ENCODE measurements at regions not wholly inside any gene's neighbourhood (a gene's known extent, or its start where the extent isn't known, plus 50 kb on each side); places are given as distances from the start of the nearest gene placed in this dataset.
"Not testable (repeated sequence)": the region's sequence is repeated elsewhere in the genome, so short reads cannot be mapped to it uniquely, and the experiment has no call there.

DNA sequence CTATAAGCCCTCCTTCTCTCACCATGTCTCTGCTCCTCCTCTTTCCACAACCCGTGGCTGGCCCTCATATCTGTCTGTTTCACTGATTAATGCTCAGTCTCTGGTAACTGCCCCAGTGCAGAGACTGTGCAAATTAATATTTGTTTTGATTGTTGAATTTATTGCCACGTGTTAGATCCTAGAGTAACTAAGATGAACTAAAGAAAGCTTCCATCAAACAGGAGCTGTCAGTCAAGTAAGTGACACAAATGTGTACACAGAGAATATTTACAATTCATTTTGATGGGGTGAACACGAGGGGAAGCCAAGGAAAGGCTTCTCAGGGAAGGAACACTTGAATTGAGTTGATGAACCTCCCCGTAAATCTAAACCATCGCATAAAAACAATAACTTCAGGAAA lies 182.5 kb downstream of the BAMBI start:
- no peak for DNase-seq (ENCODE audit: low read depth, low spot score)

DNA sequence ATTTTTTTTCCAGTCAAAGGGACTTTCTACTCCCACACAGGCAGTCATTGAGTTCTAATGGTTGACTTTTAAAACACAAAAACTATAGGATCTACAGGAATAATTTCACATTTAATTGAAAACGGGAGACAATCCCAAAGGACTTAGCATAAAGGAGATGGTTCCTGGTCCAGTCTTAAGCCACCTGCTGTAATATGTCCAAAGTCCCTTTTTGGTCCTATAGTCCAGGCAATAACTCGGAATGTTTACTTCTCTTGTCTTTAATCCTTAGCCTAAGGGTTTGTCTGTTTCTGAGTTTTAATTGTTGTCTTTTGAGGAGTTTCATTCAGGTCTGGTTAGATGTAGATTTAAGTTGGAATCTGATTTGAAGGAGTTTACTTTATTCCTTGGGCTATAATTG lies 184.9 kb downstream of the BAMBI start:
- no peak for DNase-seq (ENCODE audit: low read depth, low spot score)

DNA sequence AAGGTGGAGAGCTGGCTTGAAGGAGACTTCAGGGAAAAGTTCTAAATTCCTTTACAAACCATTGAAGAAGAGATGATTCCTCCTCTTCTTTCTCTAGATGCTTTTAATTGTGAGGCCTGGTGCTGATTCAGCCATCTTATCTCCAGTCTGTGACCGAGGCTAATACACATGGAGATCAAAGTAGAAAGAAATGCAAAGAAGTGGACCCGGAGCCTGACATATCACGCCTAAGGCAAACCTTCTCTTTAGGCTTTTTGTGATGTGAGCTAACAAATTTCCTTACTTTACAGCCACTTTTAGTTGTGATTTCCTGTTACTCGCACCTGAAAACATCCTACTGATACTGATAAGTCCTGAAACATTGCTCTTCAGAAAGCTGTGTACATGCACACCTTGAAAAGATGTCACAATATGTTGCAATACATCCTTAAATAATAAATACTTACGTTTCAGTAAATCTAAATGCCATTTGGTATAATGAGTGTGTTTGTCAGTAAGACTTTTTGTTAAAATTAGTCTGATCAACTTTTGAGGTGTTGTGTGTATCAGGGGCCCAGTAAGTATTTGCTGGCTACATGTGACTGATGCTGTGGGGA lies 192.4 kb downstream of the BAMBI start:
- no peak for DNase-seq (ENCODE audit: low read depth, low spot score)

DNA sequence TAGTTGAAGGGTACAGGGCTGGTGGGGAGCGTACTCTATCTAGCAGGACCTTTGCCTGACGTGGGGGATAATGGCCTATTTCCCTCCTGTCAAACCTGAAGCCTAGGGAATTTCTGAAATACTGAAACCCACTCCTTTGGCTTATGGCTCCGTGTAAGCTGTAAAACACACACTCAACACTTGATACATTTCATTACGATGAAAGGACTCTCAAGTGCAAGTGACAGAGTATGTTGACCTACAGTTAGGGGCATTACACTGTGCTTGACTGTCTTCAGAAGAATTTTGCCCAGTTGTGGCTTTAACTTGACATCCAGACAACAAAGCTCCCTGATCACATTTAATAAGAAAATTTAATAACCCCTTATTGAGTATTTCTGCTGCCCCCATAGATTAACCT lies 194.3 kb downstream of the BAMBI start:
- DNase-seq (ENCODE audit: low read depth, low spot score), result no peak

DNA sequence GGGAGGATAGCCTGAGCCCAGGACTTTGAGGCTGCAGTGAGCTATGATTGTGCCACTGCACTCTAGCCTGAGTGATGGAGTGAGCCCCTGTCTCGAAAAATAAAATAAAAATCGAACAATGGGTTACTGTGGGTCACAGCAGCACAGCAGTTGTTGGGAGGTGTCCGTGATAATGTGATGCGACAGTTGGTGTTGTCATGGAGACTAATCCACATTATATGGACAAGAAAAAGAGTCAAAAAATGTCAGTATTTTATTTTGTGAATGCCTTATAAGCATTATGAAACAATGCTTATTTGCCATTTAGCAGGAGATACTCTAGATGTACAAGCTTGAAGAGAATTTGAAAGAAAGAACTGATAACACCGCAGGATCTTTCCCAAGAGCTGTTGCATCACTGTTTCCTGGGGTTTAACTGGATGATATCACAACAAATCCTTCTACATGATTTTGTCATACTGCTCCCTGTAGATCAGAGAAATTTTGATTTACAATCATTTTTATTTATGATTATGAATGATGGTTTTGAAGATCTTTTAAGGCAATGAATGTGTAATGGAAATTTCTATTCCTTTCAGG lies 195.4 kb downstream of the BAMBI start:
- DNase-seq (ENCODE audit: low read depth, low spot score), result no peak

DNA sequence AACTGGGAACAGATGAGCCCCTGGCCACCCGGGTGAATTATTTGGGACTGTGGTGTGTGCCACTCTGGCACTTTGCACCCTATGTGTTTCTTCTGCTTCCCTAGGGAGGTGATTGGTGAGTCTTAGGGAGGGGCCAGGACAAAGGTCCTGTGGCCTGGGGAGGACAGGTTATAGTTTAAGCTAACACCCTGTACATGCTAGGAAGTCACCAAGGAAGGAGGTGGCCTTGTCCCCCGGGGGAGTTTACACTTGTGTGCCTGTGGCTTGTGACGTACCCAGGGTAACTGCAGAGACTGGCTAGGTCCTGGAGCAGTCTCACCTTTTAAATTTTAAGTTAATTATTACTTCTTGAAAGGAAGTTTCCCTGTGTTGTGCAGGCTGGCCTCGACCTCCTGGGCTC lies 196.2 kb downstream of the BAMBI start:
- DNase-seq (ENCODE audit: low read depth, low spot score), result no peak

DNA sequence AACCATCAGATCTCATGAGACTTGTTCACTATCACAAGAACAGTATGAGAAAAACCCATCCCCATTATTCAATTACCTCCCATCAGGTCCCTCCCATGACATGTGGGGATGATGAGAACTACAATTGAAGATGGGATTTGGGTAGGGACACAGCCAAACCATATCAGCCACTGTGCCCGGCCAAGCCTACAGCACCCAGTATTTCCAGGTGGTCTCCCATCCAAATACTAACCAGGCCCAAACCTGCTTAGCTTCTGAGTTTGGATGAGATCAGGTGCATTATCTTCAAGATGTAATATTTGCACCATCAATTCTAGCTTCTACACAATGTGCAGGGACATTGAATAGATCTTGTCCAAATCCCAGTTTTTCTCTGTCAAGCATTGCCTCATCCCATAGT lies 196.9 kb downstream of the BAMBI start:
- DNase-seq (ENCODE audit: low read depth, low spot score), result no peak

DNA sequence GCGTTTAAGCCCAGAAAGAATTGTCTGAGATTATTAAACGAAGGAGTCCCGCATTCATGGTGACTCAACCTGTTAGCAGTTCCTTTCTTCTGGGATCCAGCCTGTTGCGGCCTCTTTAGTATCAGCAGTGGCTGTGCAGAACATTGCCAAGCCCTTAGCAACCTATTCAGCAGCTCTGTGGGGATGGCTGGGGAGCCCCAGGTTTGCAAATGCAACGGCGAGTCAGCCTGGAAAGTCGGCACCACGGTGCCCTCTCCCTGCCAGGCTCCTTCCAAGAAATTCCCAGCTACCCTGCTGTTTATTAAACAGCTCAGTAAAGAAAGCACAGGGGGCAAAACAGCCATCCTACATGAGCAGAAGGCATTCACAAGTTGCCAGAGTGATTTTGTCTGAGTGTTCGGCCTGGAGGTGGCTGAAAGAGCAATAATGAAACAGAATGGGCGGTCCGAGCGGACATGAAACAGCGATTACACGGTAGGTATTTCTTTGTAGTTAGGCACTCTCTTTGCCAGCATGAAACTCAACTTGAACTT lies 198.3 kb downstream of the BAMBI start:
- DNase-seq (ENCODE audit: low read depth, low spot score), result peak; percentile 91

DNA sequence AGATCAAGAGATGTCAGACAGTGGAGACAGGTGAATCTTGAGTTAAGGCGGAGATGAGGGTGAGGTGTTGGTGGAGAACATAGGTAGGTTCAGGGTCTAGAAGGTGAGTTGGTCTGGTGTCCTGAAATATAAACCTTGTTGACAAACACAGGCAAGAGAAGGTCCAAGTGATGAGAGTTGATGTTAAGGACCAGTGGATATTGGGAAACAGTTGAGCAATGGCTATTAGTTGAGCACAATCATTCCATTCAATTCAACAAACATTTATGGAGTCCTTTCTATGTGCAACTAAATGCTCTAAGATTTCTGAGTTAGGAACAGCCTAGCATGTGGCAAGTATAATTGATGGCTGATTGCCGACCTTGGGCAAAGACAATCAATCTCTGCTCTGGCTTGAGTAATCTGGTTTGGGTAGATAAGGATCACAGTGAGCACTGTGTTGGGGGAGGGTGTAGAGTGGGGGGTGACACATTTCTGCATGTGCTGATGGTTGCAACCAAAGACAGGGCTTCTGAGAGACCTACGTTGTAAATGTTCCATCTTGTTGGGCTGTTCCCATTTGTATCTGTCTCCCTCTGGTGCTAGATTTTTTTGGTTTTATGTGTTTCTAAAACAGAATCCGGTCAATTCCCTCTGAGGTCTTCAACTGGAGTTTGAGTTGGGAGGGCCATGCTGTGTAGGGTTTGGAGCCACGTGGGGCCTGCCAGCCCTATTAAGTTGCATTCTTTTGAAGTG lies 201.1 kb downstream of the BAMBI start:
- DNase-seq (ENCODE audit: low read depth, low spot score), result no peak

DNA sequence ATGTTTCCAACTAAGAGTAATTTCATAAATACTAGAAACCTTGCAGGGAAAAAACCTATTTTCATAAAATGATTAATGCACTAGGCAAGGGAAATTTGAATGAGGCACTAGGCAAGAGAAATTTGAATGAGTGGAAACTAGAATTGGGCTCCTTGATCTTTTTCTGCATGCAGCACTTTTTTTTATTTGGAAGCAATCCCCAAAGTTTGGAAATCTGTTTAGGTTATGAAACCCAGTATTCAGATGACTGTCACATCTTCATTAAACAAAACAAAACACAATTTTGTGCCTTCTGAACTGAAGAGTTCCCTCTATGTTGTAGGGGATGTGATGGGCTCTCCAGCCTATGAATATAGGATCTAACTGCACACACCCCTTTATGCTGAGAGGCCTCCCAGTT lies 201.9 kb downstream of the BAMBI start:
- no peak for DNase-seq (ENCODE audit: low read depth, low spot score)

DNA sequence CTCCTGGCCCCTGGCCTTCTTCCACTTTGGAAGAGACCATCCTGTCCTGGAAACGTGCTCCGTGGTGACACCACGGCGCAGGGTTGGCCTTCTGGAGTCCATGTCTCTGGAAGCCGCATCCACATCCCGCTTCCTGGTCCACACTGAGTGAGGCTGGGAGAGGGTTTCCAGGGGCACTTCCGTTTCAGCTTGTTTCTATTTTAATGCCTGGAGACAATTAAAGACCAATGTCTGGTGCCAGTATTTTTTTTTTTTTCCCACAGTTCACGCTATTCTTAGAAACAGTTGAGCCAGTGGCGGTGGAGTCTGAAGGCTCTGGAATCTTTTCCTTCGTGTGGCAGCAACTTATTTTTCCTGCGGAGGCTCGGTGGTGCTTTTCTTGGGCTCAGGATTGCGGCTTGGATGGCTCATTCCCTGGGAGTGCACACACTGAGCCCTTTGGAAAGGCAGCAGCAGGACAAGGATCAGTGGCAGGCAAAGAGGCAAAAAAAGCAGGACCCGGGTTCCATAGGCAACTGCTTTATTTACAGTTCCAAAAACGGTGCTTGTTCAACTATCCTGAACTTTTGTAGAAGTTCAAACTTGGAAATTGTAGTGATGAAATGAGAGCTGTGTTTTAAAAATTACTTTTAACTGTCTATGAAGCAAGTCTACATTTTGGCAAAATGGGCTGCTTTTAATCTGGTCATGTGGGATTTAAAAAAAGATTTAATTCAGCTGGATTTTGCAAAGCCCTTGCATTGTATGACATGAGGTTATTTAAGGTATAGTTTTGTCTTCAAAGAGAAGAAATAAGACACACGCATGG lies 202.8 kb downstream of the BAMBI start:
- DNase-seq (ENCODE audit: low read depth, low spot score), result peak; percentile 11

DNA sequence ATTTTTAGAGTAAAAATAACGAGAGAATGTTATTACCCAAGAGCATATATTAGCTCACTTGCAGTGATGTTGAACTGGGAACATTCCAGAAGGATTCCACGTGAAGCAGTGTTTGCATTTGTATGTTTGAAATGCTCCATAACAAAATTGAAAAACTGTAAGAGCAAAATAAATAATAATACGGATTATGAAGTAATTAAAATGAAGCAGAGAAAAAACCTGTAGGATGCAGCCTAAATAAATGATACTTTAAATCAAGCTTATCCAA lies 203.3 kb downstream of the BAMBI start:
- no peak for DNase-seq (ENCODE audit: low read depth, low spot score)

DNA sequence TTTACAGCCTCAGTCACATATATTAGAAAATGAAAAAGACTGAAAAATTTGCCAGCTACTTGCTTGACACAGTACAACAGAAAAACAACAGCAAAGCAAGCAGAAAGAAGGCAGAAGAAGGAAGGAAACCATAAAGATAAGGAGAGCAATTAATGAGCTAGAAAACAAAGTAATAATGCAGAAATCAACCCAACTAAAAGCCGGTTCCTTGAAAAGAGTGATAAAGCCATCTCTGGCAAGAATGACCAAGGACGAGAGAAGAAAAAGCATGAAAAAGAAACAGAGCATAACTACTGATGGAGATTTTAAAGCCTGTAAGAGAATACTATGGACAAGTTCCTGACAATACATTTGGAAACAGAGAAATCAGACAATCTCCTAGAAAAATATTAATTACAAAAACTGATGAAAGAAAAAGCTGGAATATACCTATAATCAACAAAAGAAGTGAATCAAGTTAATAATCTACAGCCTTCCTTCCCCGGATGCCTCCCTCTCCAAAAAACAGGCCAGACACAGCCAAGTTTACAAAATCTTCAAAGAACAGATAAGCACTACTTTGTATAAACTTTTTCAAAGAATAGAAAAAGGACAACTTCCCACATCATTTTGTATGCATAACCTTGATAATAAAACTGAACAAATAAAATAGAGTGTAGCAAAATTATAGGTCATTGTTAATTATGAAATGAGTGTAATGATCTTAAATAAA lies 204.0 kb downstream of the BAMBI start:
- DNase-seq (ENCODE audit: low read depth, low spot score), result no peak

DNA sequence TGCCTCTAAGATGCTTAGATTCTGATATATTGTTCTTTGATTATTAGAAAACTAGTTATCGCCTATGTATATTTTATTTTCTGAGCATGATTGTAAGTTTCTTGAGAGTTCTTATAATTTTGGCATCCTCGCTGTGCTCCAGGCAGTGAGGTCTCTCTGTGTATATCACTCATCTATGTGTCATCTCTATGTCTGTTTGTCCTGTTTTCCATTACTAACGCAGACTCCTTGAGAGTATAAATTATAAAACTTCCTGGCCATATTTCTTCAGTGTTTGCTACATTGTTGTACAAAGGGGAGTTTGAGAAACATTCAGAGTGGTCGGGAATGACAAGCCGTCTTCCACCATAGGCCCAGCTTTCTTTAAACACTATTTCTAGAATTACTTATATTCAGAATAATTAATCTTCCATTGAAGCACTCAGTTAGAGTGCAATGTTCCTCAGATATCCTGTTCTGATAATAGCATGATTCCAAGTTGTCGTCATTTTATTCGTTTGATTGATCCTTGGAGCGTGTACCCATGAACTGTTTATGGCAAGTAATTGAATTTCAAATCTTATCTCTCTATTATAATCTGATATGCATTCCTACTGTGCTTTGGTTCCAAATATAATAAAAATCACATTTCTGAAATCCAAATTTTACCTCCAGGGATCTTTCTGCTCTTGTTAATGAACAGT lies 206.6 kb downstream of the BAMBI start:
- DNase-seq (ENCODE audit: low read depth, low spot score), result no peak

DNA sequence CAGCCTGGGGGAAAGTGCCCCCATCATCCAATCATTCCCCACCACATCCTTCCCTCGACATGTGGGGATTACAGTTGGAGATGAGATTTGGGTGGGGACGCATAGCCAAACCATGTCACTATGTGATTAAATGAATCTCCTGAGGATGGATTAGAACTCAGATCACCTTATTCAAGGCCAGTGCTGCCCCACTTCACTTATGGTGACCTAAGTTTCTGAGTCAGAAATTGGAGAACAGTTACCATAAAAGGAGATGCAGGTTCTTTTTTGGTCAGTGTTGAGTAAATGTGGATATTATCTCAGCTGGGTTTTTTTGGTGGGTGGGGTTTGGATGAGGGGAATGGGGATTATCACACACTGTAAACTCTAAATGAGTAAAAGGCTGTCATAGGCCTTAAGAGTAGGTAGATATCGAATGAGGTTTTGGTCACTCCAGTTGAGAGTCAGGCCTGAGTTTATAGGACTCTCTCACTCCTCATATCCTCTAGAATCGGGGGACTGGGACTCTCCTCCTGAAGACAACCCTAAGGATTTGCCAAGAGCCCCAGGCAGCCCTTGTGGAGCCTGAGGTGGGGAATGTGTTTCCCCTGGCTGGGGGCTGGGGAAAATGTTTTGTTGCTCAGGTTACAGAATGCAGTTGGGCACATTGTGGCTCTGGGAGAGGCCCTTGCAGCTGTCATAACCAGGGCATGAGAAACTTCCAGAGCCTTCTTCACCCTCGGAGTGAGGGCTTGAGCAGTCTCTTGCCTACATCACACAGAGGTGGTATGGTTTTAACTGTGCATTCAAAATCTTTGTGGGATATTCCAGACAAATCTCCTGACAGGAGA lies 213.0 kb downstream of the BAMBI start:
- DNase-seq (ENCODE audit: low read depth, low spot score), result no peak

DNA sequence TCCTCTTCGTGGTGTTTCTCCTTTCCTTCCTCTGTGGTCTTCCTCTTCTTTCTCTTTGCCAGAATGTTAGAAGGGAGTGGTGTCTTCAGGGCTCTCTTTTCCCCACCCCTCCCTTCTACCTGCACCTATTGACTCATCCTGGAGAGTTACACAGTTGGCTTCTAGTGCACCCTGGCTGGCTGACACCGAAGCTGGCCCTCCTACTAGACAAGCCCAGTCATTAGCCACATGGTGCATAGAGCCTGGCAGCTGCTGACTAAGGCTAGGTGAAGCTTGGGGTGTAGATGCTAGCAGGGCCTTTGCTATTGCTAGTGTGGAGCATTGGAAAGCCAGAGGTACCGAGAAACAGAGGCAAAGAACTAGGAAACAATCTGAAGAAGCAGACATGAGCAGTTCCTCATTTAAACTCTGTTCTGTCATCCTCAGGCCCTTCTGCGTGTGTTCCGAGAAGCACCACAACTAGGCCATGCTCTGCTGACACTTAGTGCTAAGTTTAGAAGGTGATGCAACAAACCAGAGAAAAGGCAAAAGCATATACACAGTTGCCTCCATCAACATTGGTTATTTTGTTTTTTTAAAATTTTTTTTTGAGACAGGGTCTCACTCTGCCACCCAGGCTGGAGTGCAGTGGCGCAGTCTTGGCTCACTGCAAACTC lies 213.9 kb downstream of the BAMBI start:
- no peak for DNase-seq (ENCODE audit: low read depth, low spot score)

DNA sequence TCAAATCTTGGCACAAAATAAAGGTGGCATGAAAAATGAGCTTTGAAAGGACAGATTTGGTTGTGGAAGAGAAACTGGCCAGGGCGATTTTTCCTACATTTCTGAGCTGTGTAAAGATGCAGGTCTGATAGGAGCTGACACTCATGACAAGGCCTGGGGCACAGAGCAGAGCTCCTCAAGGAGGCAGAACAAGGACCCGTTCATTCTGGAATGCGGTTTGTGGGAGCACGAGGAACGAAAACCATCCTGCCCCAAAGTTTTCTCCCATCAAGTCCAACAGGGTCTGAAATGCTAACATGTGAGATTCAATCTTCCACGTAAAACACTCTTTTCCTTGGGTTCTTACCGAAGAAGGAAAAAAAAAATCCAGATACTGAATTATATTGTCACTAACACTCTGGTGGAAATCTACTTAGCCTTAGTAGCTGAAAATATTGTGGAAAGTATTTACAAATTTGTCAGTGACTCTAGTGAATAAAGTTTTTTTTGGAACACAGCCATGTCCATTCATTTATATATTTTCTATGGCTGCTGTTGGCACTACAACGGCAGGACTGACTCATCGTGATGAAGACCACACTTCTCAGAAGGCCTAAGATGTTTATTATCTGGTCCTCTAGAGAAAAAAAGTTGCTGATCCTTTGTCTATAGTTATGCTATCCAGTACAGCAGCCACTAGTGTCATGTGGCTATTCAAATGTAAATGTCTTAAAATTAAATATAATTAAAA lies 215.7 kb downstream of the BAMBI start:
- DNase-seq (ENCODE audit: low read depth, low spot score), result peak; percentile 55

DNA sequence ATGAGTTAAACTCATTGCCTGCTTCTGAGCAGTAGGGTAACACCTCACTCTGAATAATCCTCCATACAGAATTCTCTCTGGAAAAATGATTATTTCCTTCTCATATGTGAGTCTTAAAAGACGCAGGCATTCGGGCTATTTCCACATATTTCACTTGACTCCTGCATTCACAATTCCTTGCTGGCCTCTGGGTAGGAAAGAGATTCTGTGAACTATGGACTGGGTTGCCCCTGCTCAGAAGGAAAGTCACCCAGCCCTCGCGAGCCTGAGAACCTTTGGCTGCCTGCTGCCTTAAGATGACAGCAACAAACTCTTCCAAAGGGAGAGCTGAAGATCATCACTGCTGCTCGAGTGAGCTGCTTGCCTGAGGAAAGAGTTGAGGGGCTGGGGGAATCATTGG lies 216.8 kb downstream of the BAMBI start:
- no peak for DNase-seq (ENCODE audit: low read depth, low spot score)

DNA sequence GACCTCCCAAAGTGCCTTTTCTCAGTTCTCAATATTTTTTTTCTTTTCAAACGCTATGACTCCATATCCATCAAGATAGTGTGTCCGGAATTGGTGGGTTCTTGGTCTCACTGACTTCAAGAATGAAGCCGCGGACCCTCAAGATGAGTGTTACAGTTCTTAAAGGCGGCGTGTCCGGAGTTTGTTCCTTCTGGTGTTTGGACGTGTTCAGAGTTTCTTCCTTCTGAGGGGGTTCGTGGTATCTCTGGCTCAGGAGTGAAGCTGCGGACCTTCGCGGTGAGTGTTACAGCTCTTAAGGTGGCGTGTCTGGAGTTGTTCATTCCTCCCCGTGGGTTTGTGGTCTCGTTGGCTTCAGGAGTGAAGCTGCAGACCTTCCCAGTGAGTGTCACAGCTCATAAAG lies 218.3 kb downstream of the BAMBI start:
- DNase-seq (ENCODE audit: low read depth, low spot score), result not testable (repeated sequence)

Measured in astrocyte of the hippocampus (primary cell).